GM12878 (cell line): ENCODE measurements at regions not wholly inside any gene's neighbourhood (a gene's known extent, or its start where the extent isn't known, plus 50 kb on each side); places are given as distances from the start of the nearest gene placed in this dataset.

Experiments
- ATAC-seq: fragments of 200-7000 bp; cut with Tn5 transposase; 3 replicates; pipeline ENCODE4 v1.9.1; 2020; ENCODE audit warnings: mild to moderate bottlenecking, moderate library complexity
- BruUV-seq: library from RNA; stranded (reverse); fragments of 400-500 nt; replicated peaks from 2 replicates; lab custom pipeline; 2021; lab: Mats Ljungman, UMichigan
- CTCF ChIA-PET: fragments of 300-600 bp; sonication (Branson Sonifier 250); formaldehyde crosslinking; extraction: SDS; loops from one replicate; lab custom pipeline; 2021; ENCODE audit warnings: inconsistent platforms; lab: Yijun Ruan, JAX
- POLR2A ChIA-PET: fragments of 350-600 bp; formaldehyde crosslinking; extraction: SDS; loops from one replicate; lab custom pipeline; 2021; ENCODE audit warnings: inconsistent platforms; lab: Charles Lee
- RAD21 ChIA-PET: fragments of 300-600 bp; sonication (Branson Sonifier 250); formaldehyde crosslinking; loops from one replicate; lab custom pipeline; 2023; ENCODE audit warnings: antibody characterized with exemption; ENCODE audit not compliant: unreplicated experiment; lab: Charles Lee
- SMC1A ChIA-PET: fragments of 300-600 bp; sonication (Branson Sonifier 250); formaldehyde crosslinking; loops from one replicate; lab custom pipeline; 2023; ENCODE audit not compliant: unreplicated experiment, uncharacterized antibody; lab: Charles Lee
- DNase-seq: peaks from one replicate; pipeline ENCODE4 v3.0.0-alpha.2; 2011; ENCODE audit warnings: low read depth, low spot score
- FAIRE-seq: peaks from 3 replicates; lab custom pipeline; 2011; peaks lifted over from hg19 to GRCh38; lab: Jason Lieb, UNC
- H2AFZ ChIP-seq: 2 replicates; pipeline ENCODE4 v1.6.0; 2011; ENCODE audit warnings: low read depth, low read length, control low read depth; ENCODE audit not compliant: control insufficient read depth
- H3K27ac ChIP-seq: 2 replicates; pipeline ENCODE4 v1.5.1; 2011; ENCODE audit warnings: control low read depth; ENCODE audit not compliant: control insufficient read depth, insufficient read depth
- H3K27me3 ChIP-seq, 2 experiments: replicated peaks in 1 of 2; 2 replicates each; pipeline versions ENCODE4 v1.6.0 to v1.6.1; 2011; ENCODE audit warnings: low read length in 1 of 2; ENCODE audit not compliant: control insufficient read depth in 2 of 2, insufficient read depth in 2 of 2
- H3K36me3 ChIP-seq, 2 experiments: 2 replicates each; pipeline ENCODE4 v1.5.1; 2011; ENCODE audit warnings: low read length in 1 of 2; ENCODE audit not compliant: control insufficient read depth in 2 of 2, insufficient read depth in 2 of 2
- H3K4me1 ChIP-seq: 2 replicates; pipeline ENCODE4 v1.6.1; 2011; ENCODE audit warnings: mild to moderate bottlenecking, low read length, moderate library complexity, mixed read lengths; ENCODE audit not compliant: control insufficient read depth, insufficient read depth
- H3K4me2 ChIP-seq: 2 replicates; pipeline ENCODE4 v1.6.0; 2011; ENCODE audit warnings: control low read depth; ENCODE audit not compliant: control insufficient read depth, insufficient read depth
- H3K4me3 ChIP-seq: fragments of 200-600 bp; sonication (generic); 2 replicates; pipeline ENCODE4 v1.5.1; 2016
- H3K79me2 ChIP-seq: 2 replicates; pipeline ENCODE4 v1.6.0; 2011; ENCODE audit warnings: low read length; ENCODE audit not compliant: control insufficient read depth, insufficient read depth
- H3K9ac ChIP-seq: 2 replicates; pipeline ENCODE4 v1.8.0; 2011; ENCODE audit warnings: low read length, control low read depth, mixed read lengths; ENCODE audit not compliant: control insufficient read depth, insufficient read depth
- H3K9me3 ChIP-seq: replicated peaks from 3 replicates; pipeline ENCODE4 v1.5.1; 2011; ENCODE audit warnings: mild to moderate bottlenecking, low read length; ENCODE audit not compliant: control insufficient read depth, insufficient read depth
- H4K20me1 ChIP-seq: 2 replicates; pipeline ENCODE4 v1.6.0; 2011; ENCODE audit not compliant: control insufficient read depth, insufficient read depth
- BCL3 ChIP-seq: IDR thresholded peaks from 2 replicates; pipeline ENCODE4 v1.6.1; 2011; ENCODE audit warnings: borderline replicate concordance, low read depth, mild to moderate bottlenecking, moderate library complexity, low read length; ENCODE audit not compliant: insufficient read depth, poor library complexity, severe bottlenecking
- BHLHE40 ChIP-seq, 2 experiments: fragments of 450-650 bp in 1 of 2; IDR thresholded peaks; 2 replicates each; pipeline ENCODE4 v1.6.1; 2011 to 2017; ENCODE audit warnings: low read depth in 2 of 2, borderline replicate concordance in 1 of 2, improper control_type of control experiment in 1 of 2, low read length in 1 of 2, mild to moderate bottlenecking in 1 of 2
- CEBPB ChIP-seq, 2 experiments: fragments of 150-350 bp in 1 of 2; IDR thresholded peaks; 2 replicates each; pipeline ENCODE4 v1.6.1; 2012 to 2014; ENCODE audit warnings: low read depth in 2 of 2, low read length in 2 of 2, borderline replicate concordance in 1 of 2, inconsistent platforms in 1 of 2
- E2F4 ChIP-seq: IDR thresholded peaks from 2 replicates; pipeline ENCODE4 v1.6.1; 2012; ENCODE audit warnings: low read depth, low read length, improper control_type of control experiment
- ELK1 ChIP-seq: IDR thresholded peaks from 2 replicates; pipeline ENCODE4 v1.6.1; 2012; ENCODE audit warnings: low read depth, low read length, improper control_type of control experiment
- EP300 ChIP-seq, 2 experiments: fragments of 150-350 bp in 1 of 2; IDR thresholded peaks; 2 replicates each; pipeline ENCODE4 v1.6.1; 2011 to 2012; ENCODE audit warnings: low read depth in 2 of 2, low read length in 2 of 2, borderline replicate concordance in 1 of 2, improper control_type of control experiment in 1 of 2, inconsistent platforms in 1 of 2; ENCODE audit not compliant: control insufficient read depth in 1 of 2
- HDAC6 ChIP-seq: fragments of 200-600 bp; sonication (generic); IDR thresholded peaks from one replicate; pipeline ENCODE4 v1.8.0; 2017; ENCODE audit warnings: antibody characterized with exemption; ENCODE audit not compliant: unreplicated experiment
- JUNB ChIP-seq: IDR thresholded peaks from 2 replicates; pipeline ENCODE4 v1.6.1; 2016; ENCODE audit warnings: antibody characterized with exemption, mild to moderate bottlenecking
- JUND ChIP-seq: IDR thresholded peaks from 2 replicates; pipeline ENCODE4 v1.6.1; 2012; ENCODE audit warnings: low read depth, mild to moderate bottlenecking, low read length, improper control_type of control experiment, moderate library complexity
- KAT2A ChIP-seq: conservative IDR thresholded peaks from 2 replicates; pipeline ENCODE4 v1.6.1; 2011; ENCODE audit warnings: low read depth, low read length; ENCODE audit not compliant: control insufficient read depth
- MTA3 ChIP-seq: IDR thresholded peaks from 2 replicates; pipeline ENCODE4 v1.6.1; 2012; ENCODE audit warnings: low read length, inconsistent platforms, borderline replicate concordance
- PRDM15 ChIP-seq: fragments of 450-650 bp; formaldehyde crosslinking; IDR thresholded peaks from 2 replicates; pipeline ENCODE4 v1.4.0; 2020; ENCODE audit warnings: mild to moderate bottlenecking, moderate library complexity
- STAT1 ChIP-seq: fragments of 450-650 bp; conservative IDR thresholded peaks from 2 replicates; pipeline ENCODE4 v1.6.1; 2014; ENCODE audit warnings: antibody characterized with exemption, mild to moderate bottlenecking
- ZNF384 ChIP-seq: IDR thresholded peaks from 2 replicates; pipeline ENCODE4 v1.6.1; 2012; ENCODE audit warnings: low read depth, mild to moderate bottlenecking, low read length, improper control_type of control experiment, borderline replicate concordance
- WGBS: methylation state at CpG from one replicate; pipeline ENCODE4 v1.1.6; 2016; ENCODE audit warnings: low lambda C conversion rate; ENCODE audit not compliant: insufficient replicate concordance, insufficient coverage; ENCODE audit errors: missing lambda C conversion rate; 5-methylcytosine and 5-hydroxymethylcytosine counted together
- in situ Hi-C: fragments of 300-500 bp; cut with MboI; formaldehyde crosslinking; loops from 9 replicates; pipeline ENCODE4 v1.14.3; 2018; ENCODE audit warnings: mixed read lengths
- intact Hi-C: fragments of 100-400 bp; cut with micrococcal nuclease; formaldehyde crosslinking; loops from one replicate; pipeline ENCODE4 v1.14.2; 2022; ENCODE audit not compliant: unreplicated experiment

- SMC1A ChIA-PET: interaction anchor here (1.3 kb wide), 1 partner anchor 11 kb away, joined by 3 read pairs; no protein-coding TSS in a partner anchor
- Histone ChIP-seq H3K9ac (no peak overlapping the region), H3K27ac (no peak overlapping the region), H3K36me3 (no peaks in the 10 kb centered on the region), H3K4me3 (no peak overlapping the region), H4K20me1 (no peaks in the 10 kb centered on the region), H3K4me1 (no peaks in the 10 kb centered on the region), H3K4me2 (no peak overlapping the region), H3K9me3 (no peaks in the 10 kb centered on the region), H3K79me2 (no peaks in the 10 kb centered on the region), H2AFZ (no peak overlapping the region), H3K27me3 (no peaks in the 10 kb centered on the region)
- in situ Hi-C loops: no loop called here
- no TSS peak for BruUV-seq
- WGBS: 8% methylated on average over 12 of the region's 12 CpGs
- FAIRE-seq: no peak
- POLR2A ChIA-PET: no interaction called here
- CTCF ChIA-PET: no interaction called here
- no peak for DNase-seq
- ATAC-seq: no peak
- intact Hi-C loops: no loop called here
- RAD21 ChIA-PET: no interaction called here
- no peak for TF ChIP-seq JUNB
- TF ChIP-seq BHLHE40 (IDR thresholded peaks at IDR 0.05; ENCODE audit: borderline replicate concordance in 1 of 2, low read depth in 2 of 2, low read length in 1 of 2): no peak
- no peak for TF ChIP-seq STAT1
- TF ChIP-seq EP300 (IDR thresholded peaks at IDR 0.05; ENCODE audit: borderline replicate concordance in 1 of 2, control insufficient read depth in 1 of 2, low read depth in 2 of 2, low read length in 2 of 2): no peak
- TF ChIP-seq KAT2A: no peak
- TF ChIP-seq HDAC6: no peak
- no peak for TF ChIP-seq ELK1
- TF ChIP-seq ZNF384: no peak
- no peak for TF ChIP-seq PRDM15
- no peak for TF ChIP-seq E2F4
- no peak for TF ChIP-seq JUND
- TF ChIP-seq CEBPB (IDR thresholded peaks at IDR 0.05; ENCODE audit: borderline replicate concordance in 1 of 2, low read depth in 2 of 2, low read length in 2 of 2): no peak
- TF ChIP-seq MTA3: no peak
- TF ChIP-seq BCL3: no peak
Measured at GRCh38 chr10:118531105-118531852, 64.2 kb downstream of the PRLHR start.
